ENCODE measurements at regions not wholly inside any gene's neighbourhood (a gene's known extent, or its start where the extent isn't known, plus 50 kb on each side); places are given as distances from the start of the nearest gene placed in this dataset.
"Not testable (repeated sequence)": the region's sequence is repeated elsewhere in the genome, so short reads cannot be mapped to it uniquely, and the experiment has no call there.

DNA sequence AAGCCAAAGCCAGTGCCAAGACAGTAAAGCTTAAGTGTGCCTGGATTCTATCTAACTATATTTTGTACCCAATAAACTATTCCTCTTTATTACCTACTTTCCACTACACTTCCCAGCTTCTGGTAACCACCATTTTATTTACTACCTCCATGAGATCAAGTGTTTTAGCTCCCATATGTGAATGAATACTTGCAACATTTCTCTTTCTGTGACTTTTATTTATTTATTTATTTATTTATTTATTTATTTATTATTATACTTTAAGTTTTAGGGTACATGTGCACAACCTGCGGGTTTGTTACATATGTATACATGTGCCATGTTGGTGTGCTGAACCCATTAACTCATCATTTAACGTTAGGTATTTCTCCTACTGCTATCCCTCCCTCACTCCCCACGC lies 582.1 kb downstream of the AMY1C start:
- no peak overlapping the region for H3K4me3 ChIP-seq (replicated peaks; ENCODE audit: low read depth, low read length)
- DNase-seq (ENCODE audit: low read depth), result no peak
- TF ChIP-seq, protein P1, sequence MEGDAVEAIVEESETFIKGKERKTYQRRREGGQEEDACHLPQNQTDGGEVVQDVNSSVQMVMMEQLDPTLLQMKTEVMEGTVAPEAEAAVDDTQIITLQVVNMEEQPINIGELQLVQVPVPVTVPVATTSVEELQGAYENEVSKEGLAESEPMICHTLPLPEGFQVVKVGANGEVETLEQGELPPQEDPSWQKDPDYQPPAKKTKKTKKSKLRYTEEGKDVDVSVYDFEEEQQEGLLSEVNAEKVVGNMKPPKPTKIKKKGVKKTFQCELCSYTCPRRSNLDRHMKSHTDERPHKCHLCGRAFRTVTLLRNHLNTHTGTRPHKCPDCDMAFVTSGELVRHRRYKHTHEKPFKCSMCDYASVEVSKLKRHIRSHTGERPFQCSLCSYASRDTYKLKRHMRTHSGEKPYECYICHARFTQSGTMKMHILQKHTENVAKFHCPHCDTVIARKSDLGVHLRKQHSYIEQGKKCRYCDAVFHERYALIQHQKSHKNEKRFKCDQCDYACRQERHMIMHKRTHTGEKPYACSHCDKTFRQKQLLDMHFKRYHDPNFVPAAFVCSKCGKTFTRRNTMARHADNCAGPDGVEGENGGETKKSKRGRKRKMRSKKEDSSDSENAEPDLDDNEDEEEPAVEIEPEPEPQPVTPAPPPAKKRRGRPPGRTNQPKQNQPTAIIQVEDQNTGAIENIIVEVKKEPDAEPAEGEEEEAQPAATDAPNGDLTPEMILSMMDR (IDR thresholded peaks at IDR 0.05; ENCODE audit: low read length, missing control alignments), result no peak

GRCh38 chr1:104337927-104338326 lies 588.2 kb downstream of the AMY1C start:
- not testable (repeated sequence) for DNase-seq (ENCODE audit: low read depth); H3K4me3 ChIP-seq (replicated peaks; ENCODE audit: low read depth, low read length)

DNA sequence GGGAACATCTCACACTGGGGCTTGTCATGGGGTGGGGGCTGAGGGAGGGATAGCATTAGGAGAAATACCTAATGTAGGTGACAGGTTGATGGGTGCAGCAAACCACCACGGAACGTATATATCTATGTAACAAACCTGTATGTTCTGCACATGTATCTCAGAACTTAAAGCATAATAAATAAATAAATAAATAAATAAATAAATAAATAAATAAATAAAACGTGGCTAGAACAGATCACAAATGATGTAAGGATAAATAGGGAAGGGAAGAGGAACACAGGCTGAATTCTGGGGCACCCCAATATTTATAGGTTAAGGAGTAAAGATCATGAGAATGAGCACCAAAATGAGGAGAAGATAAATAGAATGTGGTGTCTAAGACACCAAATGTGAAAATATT lies 592.2 kb downstream of the AMY1C start:
- H3K4me3 ChIP-seq (replicated peaks; ENCODE audit: low read depth, low read length), result no peak overlapping the region
- no peak for DNase-seq (ENCODE audit: low read depth)
- TF ChIP-seq, protein P1 (IDR thresholded peaks at IDR 0.05; ENCODE audit: low read length, missing control alignments), result no peak

- H3K4me3 ChIP-seq (replicated peaks; ENCODE audit: low read depth, low read length), result no peak overlapping the region
Observed at GRCh38 chr1:104348277-104348676, 598.6 kb downstream of the AMY1C start.

DNA sequence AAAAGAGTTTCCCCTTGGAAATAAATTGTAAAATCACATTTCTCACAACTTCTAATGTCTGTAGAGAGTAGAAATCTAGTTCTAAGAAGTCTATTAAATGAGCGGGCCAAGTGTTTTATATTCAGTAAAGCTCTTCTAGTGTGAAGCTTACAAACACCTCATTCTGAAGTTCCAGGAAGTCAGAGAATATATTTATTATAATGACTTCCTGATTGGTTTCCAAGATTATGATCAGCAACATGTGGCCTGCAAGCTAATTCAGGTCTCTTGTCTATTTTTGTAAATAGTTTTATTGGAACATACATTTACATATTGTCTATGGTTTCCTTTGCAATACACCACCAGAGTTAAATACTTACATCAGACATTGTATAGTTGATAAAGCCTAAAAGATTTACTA lies 603.9 kb downstream of the AMY1C start:
- H3K4me3 ChIP-seq (replicated peaks; ENCODE audit: low read depth, low read length), result no peak overlapping the region
- TF ChIP-seq, protein P1 (IDR thresholded peaks at IDR 0.05; ENCODE audit: low read length, missing control alignments), result no peak
- DNase-seq (ENCODE audit: low read depth), result no peak

More at GRCh38 chr1:104348277-104348676, 598.6 kb downstream of the AMY1C start:
- TF ChIP-seq, protein P1 (IDR thresholded peaks at IDR 0.05; ENCODE audit: low read length, missing control alignments), result no peak
- DNase-seq (ENCODE audit: low read depth), result no peak

GRCh38 chr1:104358086-104358485 lies 608.4 kb downstream of the AMY1C start:
- H3K4me3 ChIP-seq (replicated peaks; ENCODE audit: low read depth, low read length), result no peak overlapping the region
- no peak for DNase-seq (ENCODE audit: low read depth)
- TF ChIP-seq, protein P1 (IDR thresholded peaks at IDR 0.05; ENCODE audit: low read length, missing control alignments), result no peak

DNA sequence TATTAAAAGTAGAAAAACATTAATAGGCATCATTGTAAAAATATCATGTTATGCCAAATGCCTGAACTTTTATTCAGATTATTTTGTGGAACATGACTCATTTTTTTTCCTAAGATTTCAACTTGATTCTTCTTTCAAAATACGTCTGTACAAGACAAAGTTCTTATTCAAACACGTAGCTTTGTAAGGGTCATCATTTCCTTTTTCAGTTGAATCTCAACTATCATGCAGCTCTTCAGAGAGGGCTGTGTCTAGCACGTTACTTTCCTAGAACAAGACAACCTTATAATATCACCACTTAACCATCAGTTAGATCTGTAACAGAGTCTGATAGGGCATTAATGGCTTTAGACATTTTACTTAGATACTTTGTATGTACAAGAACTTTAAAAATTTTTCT lies 608.9 kb downstream of the AMY1C start:
- no peak overlapping the region for H3K4me3 ChIP-seq (replicated peaks; ENCODE audit: low read depth, low read length)
- TF ChIP-seq, protein P1 (IDR thresholded peaks at IDR 0.05; ENCODE audit: low read length, missing control alignments), result no peak
- DNase-seq (ENCODE audit: low read depth), result no peak
